ENCODE measurements at regions not wholly inside any gene's neighbourhood (a gene's known extent, or its start where the extent isn't known, plus 50 kb on each side); places are given as distances from the start of the nearest gene placed in this dataset.
"Not testable (repeated sequence)": the region's sequence is repeated elsewhere in the genome, so short reads cannot be mapped to it uniquely, and the experiment has no call there.

DNA sequence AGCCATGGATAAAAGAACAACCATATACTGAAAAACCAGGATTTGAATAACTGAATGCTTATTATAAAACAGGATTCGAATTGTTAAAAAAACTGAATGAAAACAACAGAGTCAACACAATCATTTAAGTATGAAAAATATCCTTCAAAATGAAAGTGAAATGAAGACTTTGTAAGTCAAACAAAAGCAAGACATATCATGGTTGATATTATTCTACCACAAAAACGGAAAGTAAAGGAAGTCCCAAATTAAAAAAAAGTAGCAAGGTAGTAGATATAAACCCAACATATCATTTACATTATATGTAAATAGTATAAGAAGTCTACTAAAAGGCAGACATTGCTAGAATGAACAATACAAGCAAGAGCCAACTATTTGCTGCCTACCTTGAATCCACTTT, 63.1 kb upstream of the POTEC start:
- H3K36me3 ChIP-seq (ENCODE audit: control insufficient read depth, insufficient read depth, low read length); H3K27me3 Mint-ChIP-seq (ENCODE audit: low read depth in 2 of 2); H3K9me3 ChIP-seq (ENCODE audit: control insufficient read depth, insufficient read depth, low read length); H3K4me3 ChIP-seq (ENCODE audit: low read length); H3K9me3 Mint-ChIP-seq; H3K27ac ChIP-seq (ENCODE audit: low read length); DNase-seq; H3K36me3 Mint-ChIP-seq; H3K27me3 ChIP-seq (ENCODE audit: control insufficient read depth, insufficient read depth, low read length); H3K4me1 ChIP-seq (ENCODE audit: control insufficient read depth, insufficient read depth, low read length); intact Hi-C loops (cut with micrococcal nuclease): not testable (repeated sequence)
- WGBS (ENCODE audit: insufficient coverage): no CpG with 5 or more reads among the region's 2 CpGs
- Mint-ChIP-seq H3K4me1 (peaks cover 17 to 22% of the 10 kb centered on the region in 2 donors), H3K4me3 (peak overlapping the region; percentile 66), H3K27ac (peak overlapping the region; percentile 69 to 80)
- ATAC-seq: peak in 2 of 3 donors; percentile 29 to 33

DNA sequence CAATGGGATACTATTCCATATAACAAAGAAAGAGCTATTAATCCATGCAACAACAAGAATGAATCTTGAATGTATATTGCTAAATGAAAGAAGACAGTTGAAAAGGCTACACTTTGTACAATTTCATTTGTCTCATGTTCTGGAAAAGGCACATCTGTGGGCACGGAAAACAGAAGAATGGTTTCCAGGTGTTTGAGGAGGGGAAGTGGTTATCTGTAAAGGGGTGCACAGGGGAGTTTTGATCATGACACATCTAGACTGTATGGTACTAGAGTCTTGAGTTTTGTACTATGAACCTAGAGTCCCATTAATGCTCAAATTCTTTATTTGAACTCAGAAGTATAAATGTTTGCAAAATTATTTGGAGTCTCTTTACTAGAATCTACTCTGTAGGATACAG, 64.0 kb upstream of the POTEC start:
- H3K36me3 Mint-ChIP-seq; ATAC-seq; intact Hi-C loops (cut with micrococcal nuclease); DNase-seq; H3K9me3 Mint-ChIP-seq; H3K4me1 ChIP-seq (ENCODE audit: control insufficient read depth, insufficient read depth, low read length); H3K4me3 ChIP-seq (ENCODE audit: low read length); H3K9me3 ChIP-seq (ENCODE audit: control insufficient read depth, insufficient read depth, low read length); H3K36me3 ChIP-seq (ENCODE audit: control insufficient read depth, insufficient read depth, low read length); H3K27ac ChIP-seq (ENCODE audit: low read length); H3K27me3 Mint-ChIP-seq (ENCODE audit: low read depth in 2 of 2); H3K27me3 ChIP-seq (ENCODE audit: control insufficient read depth, insufficient read depth, low read length): not testable (repeated sequence)
- peaks cover 22% of the 10 kb centered on the region in 2 donors for H3K4me1 Mint-ChIP-seq
- 0% methylated on average over 1 of the region's 1 CpG for WGBS (ENCODE audit: insufficient coverage)
- H3K27ac Mint-ChIP-seq: peak overlapping the region; percentile 69 to 80
- H3K4me3 Mint-ChIP-seq: peak overlapping the region; percentile 21

DNA sequence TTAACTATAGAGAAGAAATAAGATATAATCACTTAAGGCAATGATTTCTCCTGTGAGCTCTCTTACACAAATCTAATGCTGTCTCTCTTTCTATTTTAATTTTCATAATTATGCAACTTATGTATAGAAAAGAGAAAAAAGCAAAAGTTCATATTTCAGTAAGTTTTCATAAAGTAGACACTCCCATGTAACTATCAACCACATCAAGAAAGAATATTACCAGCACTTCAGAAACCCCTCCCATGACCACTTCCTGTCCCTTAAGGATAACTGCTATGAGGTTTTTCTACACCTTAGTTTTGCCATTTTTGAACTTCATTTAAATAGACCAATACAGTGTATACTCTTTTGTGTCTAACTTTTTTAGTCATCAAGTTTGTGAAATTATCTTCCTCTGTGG, 69.0 kb upstream of the POTEC start:
- H3K27me3 Mint-ChIP-seq (ENCODE audit: low read depth in 2 of 2); H3K4me3 ChIP-seq (ENCODE audit: low read length); H3K4me1 ChIP-seq (ENCODE audit: control insufficient read depth, insufficient read depth, low read length); H3K9me3 ChIP-seq (ENCODE audit: control insufficient read depth, insufficient read depth, low read length); H3K27me3 ChIP-seq (ENCODE audit: control insufficient read depth, insufficient read depth, low read length); H3K9me3 Mint-ChIP-seq; H3K36me3 ChIP-seq (ENCODE audit: control insufficient read depth, insufficient read depth, low read length); intact Hi-C loops (cut with micrococcal nuclease); H3K36me3 Mint-ChIP-seq: not testable (repeated sequence)
- H3K27ac Mint-ChIP-seq: peak overlapping the region; percentile 79
- peak overlapping the region; percentile 73 for H3K4me3 Mint-ChIP-seq
- ATAC-seq: peak; percentile 62 to 87 (median 68)
- peaks cover 13 to 16% of the 10 kb centered on the region in 2 donors for H3K4me1 Mint-ChIP-seq
- peak in 1 of 2 donors; percentile 22 for DNase-seq
- H3K27ac ChIP-seq (ENCODE audit: low read length): peak overlapping the region; percentile 35

DNA sequence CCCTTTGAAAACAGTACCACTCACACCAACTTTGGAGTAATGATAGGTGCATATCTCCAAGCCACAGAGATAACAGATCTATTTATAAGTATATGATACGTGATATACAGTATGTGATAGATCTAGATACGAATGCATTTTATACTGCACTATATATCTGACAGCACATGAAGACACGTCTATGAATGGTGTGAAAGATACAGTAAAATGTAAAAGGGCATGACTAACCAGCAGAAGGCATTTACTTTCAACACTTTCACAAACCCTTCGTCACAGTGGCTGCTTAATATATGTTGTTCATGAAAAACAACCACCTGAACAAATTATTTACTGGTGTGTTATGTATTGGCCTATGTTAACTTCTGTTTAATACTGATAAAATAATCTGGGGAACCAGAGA, 71.1 kb upstream of the POTEC start:
- DNase-seq; H3K4me3 ChIP-seq (ENCODE audit: low read length); H3K4me1 ChIP-seq (ENCODE audit: control insufficient read depth, insufficient read depth, low read length); H3K4me3 Mint-ChIP-seq; intact Hi-C loops (cut with micrococcal nuclease); H3K9me3 Mint-ChIP-seq; H3K27me3 Mint-ChIP-seq (ENCODE audit: low read depth in 2 of 2); H3K9me3 ChIP-seq (ENCODE audit: control insufficient read depth, insufficient read depth, low read length); H3K27ac ChIP-seq (ENCODE audit: low read length); H3K36me3 ChIP-seq (ENCODE audit: control insufficient read depth, insufficient read depth, low read length); H3K27me3 ChIP-seq (ENCODE audit: control insufficient read depth, insufficient read depth, low read length); H3K27ac Mint-ChIP-seq; H3K36me3 Mint-ChIP-seq: not testable (repeated sequence)
- peak; percentile 56 to 68 (median 59) for ATAC-seq
- WGBS (ENCODE audit: insufficient coverage): no CpG with 5 or more reads among the region's 4 CpGs
- peaks cover 13 to 14% of the 10 kb centered on the region in 2 donors for H3K4me1 Mint-ChIP-seq

DNA sequence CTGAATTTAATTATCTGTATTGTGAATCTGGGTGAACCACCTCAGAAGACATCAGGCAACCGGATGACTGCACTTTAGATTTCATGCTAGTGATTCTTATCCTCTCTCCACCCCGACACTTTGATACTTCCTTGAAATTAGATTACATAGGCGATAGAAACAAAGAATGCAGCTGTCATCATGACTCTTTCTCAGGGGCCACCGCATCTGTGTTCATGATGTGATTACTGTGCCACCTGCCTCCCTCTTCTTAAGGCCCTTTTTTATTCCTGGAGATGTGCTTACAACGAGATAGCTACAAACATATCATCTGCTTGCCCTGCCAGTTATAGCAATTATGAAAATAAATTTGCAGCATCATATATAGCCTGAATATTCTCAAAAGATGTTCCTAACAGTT, 83.9 kb upstream of the POTEC start:
- H3K9me3 ChIP-seq (ENCODE audit: control insufficient read depth, insufficient read depth, low read length); H3K4me3 Mint-ChIP-seq; intact Hi-C loops (cut with micrococcal nuclease); H3K36me3 Mint-ChIP-seq; H3K27me3 Mint-ChIP-seq (ENCODE audit: low read depth in 2 of 2); H3K27ac ChIP-seq (ENCODE audit: low read length); H3K27ac Mint-ChIP-seq; H3K9me3 Mint-ChIP-seq; H3K27me3 ChIP-seq (ENCODE audit: control insufficient read depth, insufficient read depth, low read length); H3K4me3 ChIP-seq (ENCODE audit: low read length); ATAC-seq; H3K4me1 Mint-ChIP-seq; DNase-seq; H3K36me3 ChIP-seq (ENCODE audit: control insufficient read depth, insufficient read depth, low read length); H3K4me1 ChIP-seq (ENCODE audit: control insufficient read depth, insufficient read depth, low read length): not testable (repeated sequence)
- 92% methylated on average over 2 of the region's 5 CpGs for WGBS (ENCODE audit: insufficient coverage)

DNA sequence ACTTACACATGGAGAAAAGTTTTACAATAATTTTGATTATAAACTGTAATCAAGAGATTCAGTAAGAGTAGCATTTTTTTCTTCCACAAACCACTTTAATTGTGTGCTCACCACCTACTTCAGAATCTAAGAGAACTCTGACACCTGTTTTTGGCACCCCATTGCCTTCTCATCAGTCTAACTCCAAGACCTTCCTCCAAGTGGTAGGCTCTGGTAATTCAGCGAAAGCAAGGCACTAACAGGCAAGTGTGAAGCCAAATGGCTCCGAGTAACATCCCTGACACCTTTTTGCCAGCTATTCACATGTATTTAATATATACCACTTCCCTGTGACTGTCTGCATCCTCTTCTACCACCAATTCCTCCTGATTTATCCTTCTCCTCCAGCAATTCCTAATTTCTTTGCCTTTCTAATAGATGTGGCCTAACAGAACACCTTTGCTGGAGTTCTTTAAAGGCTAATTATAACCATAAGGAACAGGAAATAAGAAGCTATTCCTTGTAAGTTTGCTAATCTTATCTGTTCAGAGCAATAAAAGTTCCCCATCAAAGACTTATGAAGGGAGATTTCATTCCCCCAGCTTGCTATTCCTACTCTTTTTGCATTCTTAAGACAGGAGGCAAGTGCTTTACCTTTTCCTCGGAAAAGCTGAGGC, 85.1 kb upstream of the POTEC start:
- H3K27me3 Mint-ChIP-seq (ENCODE audit: low read depth in 2 of 2); H3K36me3 ChIP-seq (ENCODE audit: control insufficient read depth, insufficient read depth, low read length); H3K4me1 Mint-ChIP-seq; H3K27ac Mint-ChIP-seq; ATAC-seq; intact Hi-C loops (cut with micrococcal nuclease); H3K36me3 Mint-ChIP-seq; H3K9me3 ChIP-seq (ENCODE audit: control insufficient read depth, insufficient read depth, low read length); H3K4me3 Mint-ChIP-seq; H3K27ac ChIP-seq (ENCODE audit: low read length); DNase-seq; H3K4me3 ChIP-seq (ENCODE audit: low read length); H3K9me3 Mint-ChIP-seq; H3K4me1 ChIP-seq (ENCODE audit: control insufficient read depth, insufficient read depth, low read length); H3K27me3 ChIP-seq (ENCODE audit: control insufficient read depth, insufficient read depth, low read length): not testable (repeated sequence)
- WGBS (ENCODE audit: insufficient coverage): 35% methylated on average over 2 of the region's 3 CpGs

DNA sequence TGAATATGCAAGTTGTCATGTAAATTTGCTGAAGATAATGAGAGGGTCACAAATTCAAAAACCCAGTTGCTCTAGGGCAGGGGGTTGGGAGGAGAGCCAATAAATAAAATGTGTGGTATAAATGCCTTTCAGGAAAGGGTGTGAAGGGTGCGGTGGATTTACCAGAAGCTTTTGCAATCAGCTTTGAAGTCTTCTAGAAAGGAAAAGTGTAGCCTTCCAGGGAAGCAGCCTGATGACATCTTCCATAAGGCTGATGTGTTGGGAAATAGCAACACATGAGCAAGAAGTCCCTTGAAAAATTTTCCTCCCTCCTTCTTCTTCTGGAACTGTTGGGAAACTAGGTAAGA, 85.6 kb upstream of the POTEC start:
- H3K27me3 ChIP-seq (ENCODE audit: control insufficient read depth, insufficient read depth, low read length); H3K27ac ChIP-seq (ENCODE audit: low read length); H3K4me3 ChIP-seq (ENCODE audit: low read length); ATAC-seq; H3K4me3 Mint-ChIP-seq; H3K4me1 Mint-ChIP-seq; H3K36me3 Mint-ChIP-seq; DNase-seq; intact Hi-C loops (cut with micrococcal nuclease); H3K9me3 Mint-ChIP-seq; H3K36me3 ChIP-seq (ENCODE audit: control insufficient read depth, insufficient read depth, low read length); H3K27me3 Mint-ChIP-seq (ENCODE audit: low read depth in 2 of 2); H3K9me3 ChIP-seq (ENCODE audit: control insufficient read depth, insufficient read depth, low read length); H3K27ac Mint-ChIP-seq; H3K4me1 ChIP-seq (ENCODE audit: control insufficient read depth, insufficient read depth, low read length): not testable (repeated sequence)
- 35% methylated on average over 1 of the region's 1 CpG for WGBS (ENCODE audit: insufficient coverage)

DNA sequence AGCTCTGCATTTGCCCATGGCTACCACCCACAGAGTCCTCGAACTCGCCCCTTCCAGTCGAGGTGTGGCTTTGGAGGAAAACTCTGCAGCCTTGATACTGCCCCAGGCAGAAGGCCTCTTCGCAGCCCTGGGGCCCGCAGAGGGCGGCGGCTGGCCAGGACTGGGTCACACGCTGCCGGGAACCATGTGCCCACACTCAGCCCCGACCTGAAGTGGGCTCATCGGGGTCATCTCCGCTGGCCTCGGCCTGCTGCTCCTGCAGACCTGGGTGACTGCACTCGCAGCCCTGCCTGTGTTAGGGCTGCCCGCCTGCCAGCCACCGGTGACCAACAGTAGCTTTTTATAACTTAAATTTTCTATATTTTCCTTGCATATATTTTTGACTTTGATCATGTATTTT, 89.6 kb upstream of the POTEC start:
- H3K4me3 ChIP-seq (ENCODE audit: low read length); H3K4me1 ChIP-seq (ENCODE audit: control insufficient read depth, insufficient read depth, low read length); H3K36me3 ChIP-seq (ENCODE audit: control insufficient read depth, insufficient read depth, low read length); H3K36me3 Mint-ChIP-seq; H3K4me3 Mint-ChIP-seq; DNase-seq; H3K9me3 ChIP-seq (ENCODE audit: control insufficient read depth, insufficient read depth, low read length); H3K27me3 ChIP-seq (ENCODE audit: control insufficient read depth, insufficient read depth, low read length); H3K27ac ChIP-seq (ENCODE audit: low read length); H3K9me3 Mint-ChIP-seq; H3K4me1 Mint-ChIP-seq; H3K27me3 Mint-ChIP-seq (ENCODE audit: low read depth in 2 of 2); intact Hi-C loops (cut with micrococcal nuclease); H3K27ac Mint-ChIP-seq; ATAC-seq: not testable (repeated sequence)
- 93% methylated on average over 13 of the region's 16 CpGs for WGBS (ENCODE audit: insufficient coverage)
